CD14-positive monocyte (primary cell): ENCODE measurements at regions not wholly inside any gene's neighbourhood (a gene's known extent, or its start where the extent isn't known, plus 50 kb on each side); places are given as distances from the start of the nearest gene placed in this dataset.

ENCODE experiments used
- DNase-seq, 3 donors: peaks; one replicate each; pipeline ENCODE4 v3.0.0-alpha.2; 2011 to 2022
- H2AFZ ChIP-seq: 2 replicates; pipeline ENCODE4 v1.6.0; 2012; ENCODE audit warnings: mild to moderate bottlenecking, low read depth, low read length, inconsistent platforms; ENCODE audit not compliant: insufficient read depth, poor library complexity, severe bottlenecking
- H3K27ac ChIP-seq, 2 donors: 1 replicate in 1 of 2; 2 replicates in 1 of 2; pipeline ENCODE4 v1.5.1; 2012 to 2013; ENCODE audit warnings: low read length in 2 of 2, control low read depth in 1 of 2, inconsistent platforms in 1 of 2, low read depth in 1 of 2, mild to moderate bottlenecking in 1 of 2
- H3K27me3 ChIP-seq, 2 donors: one replicate each; pipeline versions ENCODE4 v1.6.0 to v1.6.1; 2011 to 2013; ENCODE audit warnings: low read length in 2 of 2; ENCODE audit not compliant: control insufficient read depth in 2 of 2, insufficient read depth in 2 of 2
- H3K36me3 ChIP-seq, 2 donors: replicated peaks in 1 of 2; 1 replicate in 1 of 2; 2 replicates in 1 of 2; pipeline versions ENCODE4 v1.5.1 to v1.6.1; 2012 to 2013; ENCODE audit warnings: low read length in 2 of 2, control low read depth in 1 of 2, inconsistent platforms in 1 of 2, mild to moderate bottlenecking in 1 of 2; ENCODE audit not compliant: insufficient read depth in 2 of 2, control insufficient read depth in 1 of 2
- H3K4me1 ChIP-seq, 2 donors: 1 replicate in 1 of 2; 2 replicates in 1 of 2; pipeline versions ENCODE4 v1.5.1 to v1.6.1; 2012 to 2013; ENCODE audit warnings: low read length in 2 of 2, control low read depth in 1 of 2, inconsistent platforms in 1 of 2, mild to moderate bottlenecking in 1 of 2, moderate library complexity in 1 of 2; ENCODE audit not compliant: insufficient read depth in 2 of 2, control insufficient read depth in 1 of 2
- H3K4me2 ChIP-seq: replicated peaks from 2 replicates; pipeline ENCODE3; 2012; ENCODE audit warnings: low read length, moderate library complexity, mild to moderate bottlenecking; ENCODE audit not compliant: poor library complexity, severe bottlenecking; ENCODE audit errors: extremely low read depth
- H3K4me3 ChIP-seq, 3 experiments: fragments of 200-600 bp in 1 of 3; sonication (generic) in 1 of 3; replicated peaks in 1 of 3; 1 replicate in 2 of 3; 2 replicates in 1 of 3; pipeline ENCODE4 v1.5.1; 2011 to 2013; ENCODE audit warnings: low read length in 3 of 3, mild to moderate bottlenecking in 3 of 3, control low read depth in 2 of 3, low read depth in 2 of 3, inconsistent platforms in 1 of 3, moderate library complexity in 1 of 3
- H3K79me2 ChIP-seq: 2 replicates; pipeline ENCODE4 v1.6.0; 2012; ENCODE audit warnings: mild to moderate bottlenecking, control low read depth, inconsistent platforms, low read length, moderate library complexity; ENCODE audit not compliant: insufficient read depth
- H3K9ac ChIP-seq: 2 replicates; pipeline ENCODE4 v1.6.0; 2017; ENCODE audit warnings: low read length, mild to moderate bottlenecking; ENCODE audit not compliant: insufficient read depth, poor library complexity, severe bottlenecking
- H3K9me3 ChIP-seq, 2 donors: replicated peaks in 1 of 2; 1 replicate in 1 of 2; 2 replicates in 1 of 2; pipeline versions ENCODE4 v1.5.1 to v1.6.1; 2012 to 2013; ENCODE audit warnings: low read length in 2 of 2, control low read depth in 1 of 2; ENCODE audit not compliant: control insufficient read depth in 1 of 2, insufficient read depth in 1 of 2
- H4K20me1 ChIP-seq: 2 replicates; pipeline ENCODE4 v1.6.0; 2012; ENCODE audit warnings: mild to moderate bottlenecking, low read length, control low read depth, moderate library complexity; ENCODE audit not compliant: insufficient read depth
- H3K27ac Mint-ChIP-seq, 7 donors: one replicate each; pipeline ENCODE4 v1.8.0; 2020; ENCODE audit warnings: mild to moderate bottlenecking in 7 of 7, mixed read lengths in 7 of 7, moderate library complexity in 6 of 7, inconsistent platforms in 2 of 7
- H3K27me3 Mint-ChIP-seq, 3 donors: one replicate each; pipeline ENCODE4 v1.8.0; 2021 to 2022; ENCODE audit warnings: low read depth in 3 of 3, mild to moderate bottlenecking in 3 of 3, mixed read lengths in 3 of 3, moderate library complexity in 3 of 3, inconsistent platforms in 1 of 3
- H3K36me3 Mint-ChIP-seq, 2 donors: one replicate each; pipeline ENCODE4 v1.8.0; 2020; ENCODE audit warnings: mixed read lengths in 2 of 2, inconsistent platforms in 1 of 2, mild to moderate bottlenecking in 1 of 2
- H3K4me1 Mint-ChIP-seq: one replicate; pipeline ENCODE4 v1.8.0; 2020; ENCODE audit warnings: mild to moderate bottlenecking, mixed read lengths
- H3K4me3 Mint-ChIP-seq, 2 donors: one replicate each; pipeline ENCODE4 v1.8.0; 2020; ENCODE audit warnings: mild to moderate bottlenecking in 2 of 2, mixed read lengths in 2 of 2, moderate library complexity in 1 of 2
- H3K9me3 Mint-ChIP-seq, 7 donors: one replicate each; pipeline ENCODE4 v1.8.0; 2020 to 2022; ENCODE audit warnings: mixed read lengths in 7 of 7, mild to moderate bottlenecking in 6 of 7, moderate library complexity in 6 of 7, inconsistent platforms in 2 of 7
- WGBS: methylation state at CpG from one replicate; pipeline ENCODE4 v1.1.5; 2013; ENCODE audit warnings: missing lambda C conversion rate; ENCODE audit not compliant: insufficient coverage; 5-methylcytosine and 5-hydroxymethylcytosine counted together
- intact Hi-C, 2 donors: fragments of 100-400 bp; cut with micrococcal nuclease; formaldehyde crosslinking; loops; one replicate each; pipeline versions ENCODE4 v1.15.0 to v1.15.1; 2023
- TF ChIP-seq, protein P1 (sequence below): fragments of 200-600 bp; IDR thresholded peaks from one replicate; pipeline ENCODE4 v1.8.0; 2022; ENCODE audit warnings: antibody characterized with exemption, mild to moderate bottlenecking

DNA sequence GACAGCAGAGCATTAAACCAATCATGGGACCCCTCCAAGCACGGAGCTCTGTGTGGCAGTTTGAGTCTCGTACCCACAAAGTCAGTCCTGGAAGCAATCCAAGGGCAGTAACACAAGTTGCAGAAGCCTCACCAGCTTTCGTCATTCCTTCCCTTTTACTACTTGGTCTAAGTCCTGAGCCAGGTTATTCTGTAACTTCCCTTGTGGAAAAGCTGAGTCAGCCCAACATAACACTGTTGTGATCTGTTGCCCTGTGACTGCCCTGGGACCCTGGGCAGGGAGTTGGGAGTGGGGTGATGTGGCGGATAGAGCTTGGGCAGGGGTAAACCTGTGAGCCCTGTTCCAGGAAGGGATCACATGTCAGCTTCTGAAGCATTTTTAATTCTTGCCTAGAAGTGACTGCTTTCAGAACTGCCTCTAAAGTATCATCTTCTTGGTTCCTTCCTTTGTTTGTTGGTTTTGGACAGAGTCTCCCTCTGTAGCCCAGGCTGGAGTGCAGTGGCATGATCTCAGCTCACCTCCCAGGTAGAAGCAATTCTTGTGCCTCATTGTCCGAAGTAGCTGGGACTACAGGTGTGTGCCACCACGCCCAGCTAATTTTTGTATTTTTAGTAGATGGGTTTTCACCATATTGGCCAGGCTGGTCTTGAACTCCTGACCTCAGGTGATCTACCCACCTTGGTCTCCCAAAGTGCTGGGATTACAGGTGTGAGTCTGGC is 183.7 kb upstream of the JAG1 start:
- TF ChIP-seq, protein P1, sequence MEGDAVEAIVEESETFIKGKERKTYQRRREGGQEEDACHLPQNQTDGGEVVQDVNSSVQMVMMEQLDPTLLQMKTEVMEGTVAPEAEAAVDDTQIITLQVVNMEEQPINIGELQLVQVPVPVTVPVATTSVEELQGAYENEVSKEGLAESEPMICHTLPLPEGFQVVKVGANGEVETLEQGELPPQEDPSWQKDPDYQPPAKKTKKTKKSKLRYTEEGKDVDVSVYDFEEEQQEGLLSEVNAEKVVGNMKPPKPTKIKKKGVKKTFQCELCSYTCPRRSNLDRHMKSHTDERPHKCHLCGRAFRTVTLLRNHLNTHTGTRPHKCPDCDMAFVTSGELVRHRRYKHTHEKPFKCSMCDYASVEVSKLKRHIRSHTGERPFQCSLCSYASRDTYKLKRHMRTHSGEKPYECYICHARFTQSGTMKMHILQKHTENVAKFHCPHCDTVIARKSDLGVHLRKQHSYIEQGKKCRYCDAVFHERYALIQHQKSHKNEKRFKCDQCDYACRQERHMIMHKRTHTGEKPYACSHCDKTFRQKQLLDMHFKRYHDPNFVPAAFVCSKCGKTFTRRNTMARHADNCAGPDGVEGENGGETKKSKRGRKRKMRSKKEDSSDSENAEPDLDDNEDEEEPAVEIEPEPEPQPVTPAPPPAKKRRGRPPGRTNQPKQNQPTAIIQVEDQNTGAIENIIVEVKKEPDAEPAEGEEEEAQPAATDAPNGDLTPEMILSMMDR = no peak
- intact Hi-C loops = no loop called here
- Histone ChIP-seq H3K4me2 (peak overlapping the region; percentile 48), H3K4me3 (peak overlapping the region in 1 of 3 experiments; percentile 28), H3K9ac (no peak overlapping the region), H4K20me1 (no peaks in the 10 kb centered on the region), H3K79me2 (no peaks in the 10 kb centered on the region), H2AFZ (no peak overlapping the region), H3K9me3 (no peaks in the 10 kb centered on the region), H3K36me3 (no peaks in the 10 kb centered on the region), H3K27me3 (no peaks in the 10 kb centered on the region), H3K27ac (peak overlapping the region; percentile 60 to 62), H3K4me1 (peaks cover 27 to 41% of the 10 kb centered on the region in 2 donors)
- Mint-ChIP-seq H3K27ac (peak overlapping the region; percentile 51 to 92 (median 83)), H3K4me3 (peak overlapping the region in 1 of 2 donors; percentile 35), H3K27me3 (peaks cover 0 to 1% (median 0%) of the 10 kb centered on the region in 3 donors), H3K36me3 (peaks cover 0 to 2% of the 10 kb centered on the region in 2 donors), H3K9me3 (peaks cover 0 to 8% (median 0%) of the 10 kb centered on the region in 7 donors), H3K4me1 (peaks cover 45% of the 10 kb centered on the region)
- DNase-seq = peak; percentile 63 to 81 (median 77)
- WGBS = 25% methylated on average over 4 of the region's 6 CpGs

DNA sequence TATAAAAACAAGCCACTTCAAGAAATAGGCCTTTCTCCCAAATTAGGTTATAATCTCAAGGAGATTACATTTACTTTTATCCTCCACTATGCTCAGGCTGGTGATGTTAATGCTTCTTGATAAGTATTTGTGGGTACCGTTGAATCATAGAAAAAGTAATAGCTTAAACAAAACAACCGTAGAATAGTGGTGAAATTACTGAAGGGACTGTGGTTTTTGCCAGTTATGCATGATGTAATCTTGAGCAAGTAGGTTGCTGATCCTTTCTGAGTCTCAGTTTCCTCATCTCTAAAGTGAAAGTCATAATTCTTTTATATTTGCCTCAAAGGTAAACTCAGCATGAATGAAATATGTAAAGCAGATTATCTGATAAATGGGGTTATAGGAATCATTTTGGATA is 187.3 kb upstream of the JAG1 start:
- Histone ChIP-seq H4K20me1 (no peaks in the 10 kb centered on the region), H3K9me3 (no peaks in the 10 kb centered on the region), H3K36me3 (no peaks in the 10 kb centered on the region), H3K27me3 (no peaks in the 10 kb centered on the region), H3K4me3 (peak overlapping the region in 1 of 3 experiments; percentile 23), H3K79me2 (no peaks in the 10 kb centered on the region), H3K27ac (peak overlapping the region in 1 of 2 donors; percentile 49), H3K9ac (no peak overlapping the region), H3K4me1 (peaks cover 30 to 47% of the 10 kb centered on the region in 2 donors), H2AFZ (no peak overlapping the region), H3K4me2 (peak overlapping the region; percentile 15)
- Mint-ChIP-seq H3K27me3 (no peaks in the 10 kb centered on the region), H3K36me3 (no peaks in the 10 kb centered on the region), H3K27ac (peak overlapping the region in 1 of 7 donors; percentile 44), H3K4me1 (peaks cover 49% of the 10 kb centered on the region), H3K4me3 (no peak overlapping the region), H3K9me3 (peaks cover 0 to 1% (median 0%) of the 10 kb centered on the region in 7 donors)
- TF ChIP-seq, protein P1 = no peak
- peak; percentile 23 to 45 (median 38) for DNase-seq
- intact Hi-C loops = no loop called here
- WGBS = no CpG with 5 or more reads among the region's 2 CpGs
